BJ (cell line): ENCODE measurements at regions not wholly inside any gene's neighbourhood (a gene's known extent, or its start where the extent isn't known, plus 50 kb on each side); places are given as distances from the start of the nearest gene placed in this dataset.
"Not testable (repeated sequence)": the region's sequence is repeated elsewhere in the genome, so short reads cannot be mapped to it uniquely, and the experiment has no call there.

Experiments
- CTCF ChIA-PET: fragments of 350-600 bp; formaldehyde crosslinking; extraction: SDS; loops from one replicate; lab custom pipeline; 2021; ENCODE audit warnings: antibody characterized with exemption, inconsistent platforms; lab: Yijun Ruan, JAX
- POLR2A ChIA-PET: fragments of 300-600 bp; sonication (Branson Sonifier 250); formaldehyde crosslinking; extraction: SDS; loops from one replicate; lab custom pipeline; 2021; ENCODE audit warnings: antibody characterized with exemption; lab: Charles Lee
- DNase-seq: peaks from one replicate; pipeline ENCODE4 v3.0.0-alpha.2; 2011; ENCODE audit warnings: low read depth
- H3K27me3 ChIP-seq: 2 replicates; pipeline ENCODE4 v1.6.0; 2011; ENCODE audit warnings: low read length; ENCODE audit not compliant: control insufficient read depth, insufficient read depth
- H3K36me3 ChIP-seq: 2 replicates; pipeline ENCODE4 v1.5.1; 2011; ENCODE audit warnings: low read length; ENCODE audit not compliant: control insufficient read depth, insufficient read depth
- H3K4me3 ChIP-seq: 2 replicates; pipeline ENCODE4 v1.5.1; 2011; ENCODE audit warnings: low read depth, mild to moderate bottlenecking, control low read depth, low read length
- TF ChIP-seq, protein P1 (sequence below): IDR thresholded peaks from 2 replicates; pipeline ENCODE4 v1.5.1; 2011; ENCODE audit warnings: low read depth, mild to moderate bottlenecking, control low read depth, inconsistent platforms, low read length, moderate library complexity; ENCODE audit not compliant: insufficient read depth

DNA sequence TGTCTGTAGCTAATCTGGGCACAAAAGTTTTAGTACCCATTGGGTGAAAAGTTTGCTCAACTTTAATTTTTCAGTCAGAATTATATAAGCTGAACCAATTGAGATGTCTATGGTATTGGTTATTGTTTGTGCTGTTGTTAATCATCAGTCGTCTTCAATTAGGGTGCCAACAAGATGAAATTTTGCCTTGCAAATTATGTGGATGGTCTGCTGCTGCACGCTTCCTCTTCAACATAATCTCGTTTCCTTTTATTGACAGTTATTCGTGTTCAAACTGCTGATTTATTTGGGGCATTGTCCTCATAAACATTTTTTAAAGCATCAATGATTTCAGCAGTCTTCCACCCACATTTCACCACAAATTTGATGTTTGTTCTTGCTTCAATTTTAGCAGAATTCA is 194.0 kb downstream of the HTR1A start:
- ChIA-PET CTCF (no interaction called here), POLR2A (no interaction called here)
- TF ChIP-seq, protein P1, sequence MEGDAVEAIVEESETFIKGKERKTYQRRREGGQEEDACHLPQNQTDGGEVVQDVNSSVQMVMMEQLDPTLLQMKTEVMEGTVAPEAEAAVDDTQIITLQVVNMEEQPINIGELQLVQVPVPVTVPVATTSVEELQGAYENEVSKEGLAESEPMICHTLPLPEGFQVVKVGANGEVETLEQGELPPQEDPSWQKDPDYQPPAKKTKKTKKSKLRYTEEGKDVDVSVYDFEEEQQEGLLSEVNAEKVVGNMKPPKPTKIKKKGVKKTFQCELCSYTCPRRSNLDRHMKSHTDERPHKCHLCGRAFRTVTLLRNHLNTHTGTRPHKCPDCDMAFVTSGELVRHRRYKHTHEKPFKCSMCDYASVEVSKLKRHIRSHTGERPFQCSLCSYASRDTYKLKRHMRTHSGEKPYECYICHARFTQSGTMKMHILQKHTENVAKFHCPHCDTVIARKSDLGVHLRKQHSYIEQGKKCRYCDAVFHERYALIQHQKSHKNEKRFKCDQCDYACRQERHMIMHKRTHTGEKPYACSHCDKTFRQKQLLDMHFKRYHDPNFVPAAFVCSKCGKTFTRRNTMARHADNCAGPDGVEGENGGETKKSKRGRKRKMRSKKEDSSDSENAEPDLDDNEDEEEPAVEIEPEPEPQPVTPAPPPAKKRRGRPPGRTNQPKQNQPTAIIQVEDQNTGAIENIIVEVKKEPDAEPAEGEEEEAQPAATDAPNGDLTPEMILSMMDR = no peak

DNA sequence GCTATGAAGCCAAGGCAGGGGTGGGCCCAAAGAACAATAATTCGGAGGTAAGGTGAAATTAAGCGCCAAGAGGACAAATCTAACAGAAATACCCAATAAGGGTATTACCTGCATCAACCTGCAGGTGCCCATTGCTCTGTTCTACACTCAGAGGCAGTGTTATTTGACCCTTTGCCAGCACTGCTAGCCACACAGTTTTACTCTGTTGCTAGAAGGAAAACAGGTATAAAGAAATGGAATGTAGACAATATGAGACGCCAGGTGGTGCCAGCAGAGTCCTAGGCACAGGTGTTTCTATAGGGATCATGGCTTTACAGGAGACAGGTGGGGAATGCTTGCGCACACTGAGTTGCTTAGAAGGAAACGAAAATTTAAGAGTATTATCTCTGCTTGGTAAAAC is 201.3 kb downstream of the HTR1A start:
- Histone ChIP-seq H3K4me3 (no peak overlapping the region), H3K36me3 (no peaks in the 10 kb centered on the region), H3K27me3 (no peaks in the 10 kb centered on the region)
- ChIA-PET POLR2A (no interaction called here), CTCF (no interaction called here)
- DNase-seq = no peak
- TF ChIP-seq, protein P1 = no peak

More for the DNA sequence above, 194.0 kb downstream of the HTR1A start:
- no peak overlapping the region for H3K4me3 ChIP-seq
- DNase-seq = no peak
- no peaks in the 10 kb centered on the region for H3K27me3 ChIP-seq
- H3K36me3 ChIP-seq = no peaks in the 10 kb centered on the region

DNA sequence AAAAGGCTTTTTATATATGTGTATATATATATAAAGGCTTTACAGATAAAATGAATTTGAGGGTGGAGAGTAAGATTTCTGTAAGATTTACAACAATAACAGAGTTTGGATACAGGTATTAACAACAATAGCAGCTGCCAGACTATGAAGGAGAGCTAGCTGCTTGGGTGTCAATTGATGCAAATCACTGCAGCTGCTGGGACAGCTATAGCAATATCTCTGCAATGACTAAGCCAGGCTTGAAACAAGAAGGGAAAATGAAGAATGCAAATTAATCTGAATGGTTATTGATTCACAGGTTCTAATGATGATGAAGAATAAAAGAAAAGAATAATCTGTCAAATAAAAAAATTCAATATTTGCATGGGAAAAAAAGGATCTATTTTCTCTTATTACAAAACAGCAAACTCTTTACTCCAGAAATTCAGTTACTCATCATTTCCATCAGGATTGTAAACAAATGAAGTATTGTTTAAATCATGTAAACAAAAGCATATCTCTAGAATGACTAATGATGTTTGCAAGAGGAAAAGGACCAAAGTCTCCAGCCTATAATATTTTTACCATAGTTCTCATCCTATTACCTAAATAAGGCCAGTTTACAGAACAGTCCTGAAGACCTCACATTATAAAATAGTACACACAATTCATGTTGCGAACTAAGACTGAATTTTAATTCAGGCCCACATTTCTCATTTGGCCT is 219.0 kb downstream of the HTR1A start:
- CTCF ChIA-PET = no interaction called here
- no peaks in the 10 kb centered on the region for H3K27me3 ChIP-seq
- TF ChIP-seq, protein P1 = no peak
- H3K4me3 ChIP-seq = no peak overlapping the region
- POLR2A ChIA-PET = no interaction called here
- no peaks in the 10 kb centered on the region for H3K36me3 ChIP-seq
- no peak for DNase-seq

DNA sequence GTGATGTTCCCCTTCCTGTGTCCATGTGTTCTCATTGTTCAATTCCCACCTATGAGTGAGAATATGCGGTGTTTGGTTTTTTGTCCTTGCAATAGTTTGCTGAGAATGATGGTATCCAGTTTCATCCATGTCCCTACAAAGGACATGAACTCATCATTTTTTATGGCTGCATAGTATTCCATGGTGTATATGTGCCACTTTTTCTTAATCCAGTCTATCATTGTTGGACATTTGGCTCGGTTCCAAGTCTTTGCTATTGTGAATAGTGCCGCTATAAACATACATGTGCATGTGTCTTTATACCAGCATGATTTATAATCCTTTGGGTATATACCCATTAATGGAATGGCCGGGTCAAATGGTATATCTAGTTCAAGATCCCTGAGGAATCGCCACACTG is 229.4 kb downstream of the HTR1A start:
- CTCF ChIA-PET = interaction anchor here (0.6 kb wide), 1 partner anchor 257 kb away, joined by 3 read pairs; no protein-coding TSS in a partner anchor
- H3K36me3 ChIP-seq, POLR2A ChIA-PET: not testable (repeated sequence)

DNA sequence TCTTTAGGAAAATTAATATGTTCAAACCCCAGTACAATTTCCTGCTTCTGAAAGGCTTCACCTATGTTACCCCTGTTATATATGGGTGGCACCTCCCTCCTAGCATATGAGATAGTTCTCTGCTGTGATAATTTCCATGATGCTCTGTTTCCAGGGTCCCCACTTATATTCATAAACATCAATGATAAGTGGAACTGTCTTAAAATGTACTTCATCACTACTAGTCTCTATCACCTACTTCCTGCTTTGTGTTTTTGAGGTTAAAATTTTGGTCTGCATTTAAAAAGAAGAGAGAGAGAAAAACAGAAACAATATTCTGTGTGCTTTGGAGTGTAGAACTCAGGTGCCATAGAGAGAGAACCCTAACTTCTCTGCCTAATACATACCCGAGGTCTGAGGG is 234.7 kb downstream of the HTR1A start:
- Histone ChIP-seq H3K4me3 (no peak overlapping the region), H3K36me3 (no peaks in the 10 kb centered on the region), H3K27me3 (no peaks in the 10 kb centered on the region)
- ChIA-PET CTCF (no interaction called here), POLR2A (no interaction called here)
- no peak for DNase-seq
- TF ChIP-seq, protein P1 = no peak

More for the DNA sequence above, 229.4 kb downstream of the HTR1A start:
- DNase-seq, H3K27me3 ChIP-seq, H3K4me3 ChIP-seq: not testable (repeated sequence)

DNA sequence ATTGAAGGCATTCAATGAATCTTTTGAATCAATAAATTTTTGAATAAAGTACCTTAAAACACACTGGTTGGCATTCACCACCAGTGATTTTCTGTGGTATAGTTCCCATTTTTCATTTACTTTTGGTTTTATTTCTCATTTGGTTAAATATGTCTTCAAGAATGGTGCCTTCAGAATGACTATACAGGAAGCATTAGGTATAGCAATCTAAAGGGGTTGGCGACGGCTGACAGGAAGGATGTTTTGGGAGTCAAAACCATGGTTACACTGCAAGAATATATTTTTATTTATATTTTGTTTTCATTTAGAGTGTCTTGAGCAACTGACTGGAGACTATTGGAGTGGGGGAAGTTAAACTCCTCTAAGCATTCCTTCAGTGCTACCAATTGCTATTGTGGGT is 235.7 kb downstream of the HTR1A start:
- POLR2A ChIA-PET = no interaction called here
- Histone ChIP-seq H3K36me3 (no peaks in the 10 kb centered on the region), H3K4me3 (no peak overlapping the region), H3K27me3 (no peaks in the 10 kb centered on the region)
- TF ChIP-seq, protein P1 = no peak
- no peak for DNase-seq
- CTCF ChIA-PET = no interaction called here
